HG03521 (cell line): ENCODE measurements at regions not wholly inside any gene's neighbourhood (a gene's known extent, or its start where the extent isn't known, plus 50 kb on each side); places are given as distances from the start of the nearest gene placed in this dataset.

Source experiments
- ATAC-seq: cut with Tn5 transposase; IDR thresholded peaks from one replicate; pipeline ENCODE4 v1.9.1; 2021; ENCODE audit warnings: mild to moderate bottlenecking, moderate library complexity; ENCODE audit not compliant: unreplicated experiment

DNA sequence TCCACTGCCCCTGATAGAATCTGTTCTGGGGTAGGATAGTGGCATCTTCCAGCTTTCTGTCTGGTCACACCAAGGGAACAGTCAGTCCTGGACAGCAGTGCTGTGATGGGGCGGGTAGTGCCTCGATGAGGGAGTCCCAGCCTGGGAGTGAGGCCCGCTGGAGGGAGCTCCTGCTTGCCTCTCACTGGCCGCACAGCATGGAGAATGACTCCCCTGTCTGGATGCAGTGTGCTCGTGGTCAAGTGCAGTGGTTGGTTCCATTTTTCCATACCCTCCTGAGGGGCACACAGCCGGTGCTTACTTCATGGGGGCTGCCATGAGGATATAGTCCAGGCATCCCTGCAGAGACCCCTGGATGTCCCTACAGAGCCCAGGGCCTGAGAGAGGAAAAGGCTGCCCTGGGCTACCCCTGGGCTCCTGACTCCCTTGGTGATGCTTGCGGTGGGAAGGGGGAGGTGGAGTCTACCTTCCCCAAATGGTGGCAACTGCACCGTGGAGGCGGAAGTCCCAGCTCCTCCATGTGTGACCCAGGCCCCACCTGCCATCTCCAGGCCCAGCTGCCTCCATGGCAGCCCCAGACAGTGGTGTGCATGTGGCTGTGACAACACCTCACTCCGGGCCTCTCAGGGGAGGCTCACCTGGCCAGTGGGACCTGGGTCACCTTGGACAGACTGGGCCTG lies 212.5 kb downstream of the GLI2 start:
- ATAC-seq, result no peak

DNA sequence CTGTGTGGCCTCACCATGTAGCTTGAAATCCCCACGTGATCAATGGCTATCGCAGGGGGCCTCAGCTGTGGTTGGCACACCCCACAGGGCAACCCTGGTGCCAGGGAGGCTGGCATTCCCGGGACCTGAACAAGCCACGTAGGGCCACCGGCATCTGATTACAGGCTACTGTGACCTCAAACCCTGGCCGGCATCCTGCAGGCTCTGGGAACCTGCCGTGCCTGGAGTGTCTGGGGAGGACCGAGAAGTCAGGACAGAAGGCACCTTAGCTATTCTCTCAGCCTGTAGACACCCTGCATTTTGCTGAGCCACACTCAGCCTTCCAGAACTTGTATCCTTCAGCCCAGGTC lies 213.0 kb downstream of the GLI2 start:
- no peak for ATAC-seq

DNA sequence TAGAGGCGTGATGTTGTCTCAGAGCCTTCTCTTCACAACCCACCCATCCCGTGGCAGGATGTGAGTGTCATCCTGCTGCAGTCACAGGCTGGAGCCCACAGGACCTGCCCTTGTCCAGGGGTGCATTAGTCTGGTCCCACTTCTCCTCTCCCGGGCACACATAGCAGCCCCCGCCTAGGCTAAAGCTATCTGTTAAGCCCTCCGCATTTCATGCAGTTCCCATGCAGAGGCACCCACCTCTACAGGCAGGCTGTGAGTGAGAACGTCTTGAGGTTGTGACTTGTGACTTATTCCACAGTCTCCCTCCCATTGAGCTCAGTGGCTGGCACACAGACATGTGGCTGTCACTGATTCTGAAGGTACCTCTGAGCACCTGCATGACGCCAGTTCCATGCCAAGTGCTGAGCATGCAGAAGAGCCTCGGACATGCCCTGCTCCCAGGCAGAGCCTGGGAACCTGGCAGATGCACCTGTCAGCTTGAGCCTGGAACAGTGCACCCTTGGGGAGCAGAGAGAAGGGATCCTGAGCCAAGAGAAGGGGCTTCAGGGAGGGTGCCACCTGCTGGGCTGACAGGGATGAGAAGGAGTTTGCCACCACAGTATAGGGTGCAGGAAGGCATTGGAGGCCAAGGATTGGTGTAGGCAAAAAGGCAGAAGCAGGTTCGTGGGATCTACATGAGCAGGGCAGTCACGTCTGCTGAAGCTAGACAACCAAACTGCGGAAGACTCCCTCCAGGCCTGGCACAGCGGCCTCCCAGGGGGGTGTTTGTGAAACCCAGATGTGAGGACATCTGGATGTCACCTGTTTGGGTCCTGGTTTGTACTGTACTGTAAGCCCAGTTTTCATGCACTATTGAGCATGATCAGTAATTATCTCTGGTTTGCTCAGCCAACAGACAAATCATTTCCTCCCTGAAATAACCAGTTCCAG lies 213.6 kb downstream of the GLI2 start:
- ATAC-seq, result no peak

DNA sequence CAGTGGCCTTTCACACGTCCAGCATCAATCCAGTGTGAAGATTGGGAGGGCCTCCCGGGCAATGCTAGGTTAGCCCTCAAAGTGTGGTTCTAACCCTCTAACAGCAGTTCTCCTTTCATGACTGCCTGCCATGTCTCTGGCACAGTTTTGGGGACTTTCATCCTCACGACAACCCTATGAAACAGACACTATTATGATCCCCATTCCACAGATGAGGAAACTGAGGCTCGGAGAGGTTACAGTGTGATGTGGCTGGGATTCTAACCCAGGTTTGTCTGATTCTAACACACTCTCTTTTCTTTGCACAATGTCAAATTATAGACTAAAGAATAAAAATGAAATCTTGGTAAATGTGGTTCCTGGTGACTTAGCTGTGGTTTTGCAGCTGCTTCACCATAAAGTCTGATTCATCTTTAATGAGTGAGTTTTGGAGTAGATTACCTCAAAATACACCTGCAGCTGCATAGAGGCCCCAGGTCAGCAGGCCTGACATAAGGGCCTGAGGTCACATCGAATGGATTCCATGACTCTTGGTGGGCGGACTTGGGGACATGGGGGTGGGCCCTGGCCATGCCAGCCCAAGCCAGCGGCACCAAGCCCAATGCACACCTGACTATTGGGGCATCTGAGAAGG lies 214.4 kb downstream of the GLI2 start:
- ATAC-seq, result no peak

DNA sequence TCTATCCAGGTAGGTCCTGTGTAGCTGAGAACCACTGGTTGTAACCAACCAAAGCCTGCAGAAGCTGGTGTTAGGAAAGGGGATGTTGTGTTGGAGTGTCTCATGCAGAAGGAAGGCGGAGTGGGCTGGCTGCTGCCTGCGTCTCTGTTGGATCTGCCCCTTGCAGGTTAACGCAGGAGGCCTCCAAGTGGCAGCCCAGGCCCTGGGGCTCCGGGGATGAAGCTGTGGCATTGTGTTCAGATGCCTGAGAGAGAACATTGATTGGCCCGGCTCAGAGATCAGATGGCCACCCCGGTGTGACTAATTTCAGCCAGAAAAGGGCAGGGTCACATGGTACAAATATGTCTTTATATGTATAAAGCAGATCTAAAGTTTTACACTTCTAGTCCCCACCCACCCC lies 216.0 kb downstream of the GLI2 start:
- no peak for ATAC-seq

DNA sequence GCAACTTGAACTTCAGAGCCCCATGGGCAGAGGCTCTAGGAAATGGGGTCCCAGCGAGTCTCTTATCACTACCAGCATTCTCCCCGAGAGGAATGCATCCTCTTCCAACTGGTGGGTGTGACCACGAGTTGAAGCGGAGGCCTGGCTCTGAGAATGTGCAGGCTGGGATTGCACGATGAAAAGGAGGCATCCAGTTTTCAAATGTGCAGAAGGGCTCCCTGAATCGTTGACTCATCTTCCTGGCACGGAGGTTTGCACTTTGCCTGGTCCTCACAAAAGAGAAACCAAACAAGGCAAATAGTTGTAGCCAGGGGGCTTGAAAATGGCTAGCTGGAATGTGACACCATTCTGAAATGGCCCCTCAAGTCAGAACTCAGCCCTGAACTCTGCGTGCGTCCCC lies 216.7 kb downstream of the GLI2 start:
- no peak for ATAC-seq

DNA sequence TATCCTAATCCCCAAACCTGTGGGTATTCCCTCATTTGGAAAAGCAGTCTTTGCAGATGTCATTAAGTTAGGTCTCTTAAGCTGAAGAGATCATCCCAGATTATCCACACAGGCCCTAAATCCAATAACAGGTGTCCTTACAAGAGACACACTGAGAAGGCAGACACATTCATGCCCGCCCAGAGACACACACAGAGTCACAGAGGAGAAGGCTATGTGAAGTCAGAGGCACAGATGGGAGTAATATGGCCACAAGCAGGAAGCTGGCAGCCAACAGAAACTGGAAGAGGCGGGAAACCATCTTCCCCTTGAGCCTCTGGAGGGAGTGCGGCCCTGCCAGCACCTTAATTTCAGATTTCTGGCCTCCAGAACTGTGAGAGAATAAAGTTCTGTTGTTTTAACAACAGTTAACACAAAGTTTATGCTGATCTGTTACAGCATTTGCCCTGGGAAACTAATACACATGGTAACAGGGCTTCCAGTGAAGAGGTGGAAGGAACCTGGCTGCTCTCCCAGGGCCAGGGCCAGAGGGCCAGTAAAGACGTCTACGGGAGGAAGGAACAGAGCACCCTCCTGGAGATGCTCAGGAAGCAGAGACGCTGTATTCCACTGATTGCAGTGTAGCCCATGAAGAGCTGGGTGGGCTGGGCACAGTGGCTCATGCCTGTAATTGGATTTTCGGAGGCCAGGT lies 217.5 kb downstream of the GLI2 start:
- no peak for ATAC-seq

DNA sequence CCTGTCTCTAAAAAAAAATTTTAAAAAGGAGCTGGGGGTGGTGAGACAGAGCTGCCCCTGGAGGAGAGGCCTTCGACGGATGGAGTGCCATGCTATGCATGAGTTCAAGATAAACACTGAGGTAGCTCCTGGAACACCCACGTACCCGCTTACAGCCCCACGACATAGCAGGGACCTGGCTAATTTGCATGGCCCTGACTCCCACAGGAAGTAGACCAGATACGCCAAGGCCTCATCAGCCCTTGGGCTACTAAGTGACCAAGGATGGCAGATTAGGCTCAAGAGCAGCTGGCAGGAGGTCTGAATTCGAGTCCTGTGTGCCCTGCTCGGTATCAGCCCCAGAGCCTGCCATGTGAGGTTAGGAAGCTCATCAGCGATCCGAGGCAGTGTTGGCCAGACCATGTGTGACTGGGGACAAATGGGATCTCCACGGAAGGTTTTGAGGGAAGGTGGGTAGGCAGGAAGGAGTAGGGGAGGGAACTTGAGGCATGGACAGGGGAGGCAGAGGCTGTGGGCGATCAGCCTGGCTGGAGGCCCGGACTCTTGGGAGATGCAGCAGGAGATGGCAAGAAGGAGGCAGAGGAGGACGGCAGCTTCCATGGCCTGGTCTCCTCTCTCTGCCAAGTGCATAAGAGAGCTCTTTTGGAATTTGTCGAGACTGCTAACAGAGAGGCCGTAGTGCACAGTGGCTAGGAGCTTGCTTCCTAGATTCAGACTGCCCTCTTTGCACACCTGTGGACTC lies 218.3 kb downstream of the GLI2 start:
- ATAC-seq, result no peak

DNA sequence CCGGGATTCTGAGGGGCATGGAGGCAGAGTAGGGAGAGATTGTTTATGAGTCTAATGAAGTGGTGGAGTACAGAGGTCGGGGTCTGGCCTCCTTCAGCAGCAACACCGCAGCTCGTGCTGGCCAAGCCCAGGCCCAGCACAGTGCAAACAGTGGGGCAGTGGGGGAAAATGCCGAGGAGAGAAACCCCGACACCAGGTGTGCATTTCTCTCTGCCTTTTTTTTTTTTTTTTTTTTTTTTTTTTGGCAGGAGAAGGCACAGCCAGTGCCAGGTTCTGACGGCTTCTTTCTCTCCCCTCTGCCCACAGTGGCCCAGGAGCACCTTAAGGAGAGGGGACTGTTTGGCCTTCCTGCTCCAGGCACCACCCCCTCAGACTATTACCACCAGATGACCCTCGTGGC lies 219.3 kb downstream of the GLI2 start:
- no peak for ATAC-seq

DNA sequence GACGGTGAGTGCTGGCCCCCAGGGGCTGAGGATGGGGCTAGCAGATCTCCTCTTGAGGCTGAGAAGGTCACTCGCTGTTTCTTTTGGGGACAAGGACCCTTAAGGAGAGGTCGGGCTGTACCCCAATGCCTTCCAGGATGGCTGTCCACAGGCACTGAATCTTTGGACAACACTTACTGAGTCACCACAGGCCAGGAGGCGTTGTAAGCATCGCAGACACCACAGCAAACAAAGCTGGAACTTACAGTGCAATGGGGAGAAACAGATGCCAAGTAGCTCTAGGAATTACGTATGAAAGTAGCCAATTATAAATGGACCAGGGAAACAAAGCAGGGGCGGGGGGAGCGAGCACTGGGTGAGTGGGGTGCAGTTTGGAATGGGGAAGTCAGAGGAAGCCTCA lies 219.8 kb downstream of the GLI2 start:
- no peak for ATAC-seq

DNA sequence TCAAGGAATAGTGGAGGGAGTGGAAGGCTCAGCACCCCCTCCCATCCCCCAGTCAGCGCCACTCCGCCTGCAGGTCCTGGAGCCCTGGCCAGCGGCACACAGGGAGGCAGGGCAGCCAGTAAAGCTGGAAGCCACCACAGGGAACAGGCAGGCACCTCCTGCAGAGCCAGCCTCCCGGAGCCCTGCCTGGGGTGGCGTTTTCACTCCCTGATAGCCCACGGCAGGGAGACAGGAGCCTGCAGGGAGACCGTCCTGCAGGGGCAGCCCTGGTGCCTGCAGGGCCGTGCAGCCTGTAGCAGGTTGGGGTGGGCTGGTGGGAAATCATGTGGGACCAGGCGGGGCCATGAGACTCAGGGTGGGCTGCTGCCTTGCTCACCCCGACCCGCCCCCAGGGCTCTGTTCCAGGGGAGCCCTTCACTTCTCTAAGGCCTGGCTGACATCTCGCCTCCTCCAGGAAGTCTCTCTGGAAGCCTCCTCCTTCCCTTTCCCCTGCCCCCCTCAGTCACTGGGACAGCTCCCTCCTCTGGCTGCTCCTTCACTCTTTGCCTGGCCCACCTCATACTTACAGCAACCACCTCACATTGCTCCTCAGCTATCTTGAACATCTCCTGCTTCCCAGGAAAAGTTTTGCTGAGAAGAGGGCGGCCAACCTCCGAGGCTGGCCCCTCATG lies 221.0 kb downstream of the GLI2 start:
- ATAC-seq, result no peak

DNA sequence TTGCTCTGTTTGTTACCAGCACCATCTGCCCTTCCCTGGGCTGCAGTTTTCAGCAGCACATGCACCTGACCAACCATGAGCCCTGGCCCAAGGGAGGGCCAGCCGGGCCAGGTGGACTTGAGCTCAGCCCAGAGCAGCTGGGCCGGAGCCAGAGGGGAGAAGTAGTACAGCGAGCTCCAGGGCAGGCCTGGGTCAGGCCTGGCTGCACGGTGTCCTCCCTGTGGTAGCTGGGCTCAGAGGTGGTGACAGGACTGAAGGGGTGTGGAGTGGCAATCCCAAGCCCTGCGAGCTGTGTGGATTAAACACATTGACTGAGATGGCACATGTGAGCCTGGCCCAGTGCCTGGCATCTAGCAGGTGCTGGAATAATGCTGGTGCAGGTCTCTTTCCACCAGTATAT lies 222.2 kb downstream of the GLI2 start:
- no peak for ATAC-seq

DNA sequence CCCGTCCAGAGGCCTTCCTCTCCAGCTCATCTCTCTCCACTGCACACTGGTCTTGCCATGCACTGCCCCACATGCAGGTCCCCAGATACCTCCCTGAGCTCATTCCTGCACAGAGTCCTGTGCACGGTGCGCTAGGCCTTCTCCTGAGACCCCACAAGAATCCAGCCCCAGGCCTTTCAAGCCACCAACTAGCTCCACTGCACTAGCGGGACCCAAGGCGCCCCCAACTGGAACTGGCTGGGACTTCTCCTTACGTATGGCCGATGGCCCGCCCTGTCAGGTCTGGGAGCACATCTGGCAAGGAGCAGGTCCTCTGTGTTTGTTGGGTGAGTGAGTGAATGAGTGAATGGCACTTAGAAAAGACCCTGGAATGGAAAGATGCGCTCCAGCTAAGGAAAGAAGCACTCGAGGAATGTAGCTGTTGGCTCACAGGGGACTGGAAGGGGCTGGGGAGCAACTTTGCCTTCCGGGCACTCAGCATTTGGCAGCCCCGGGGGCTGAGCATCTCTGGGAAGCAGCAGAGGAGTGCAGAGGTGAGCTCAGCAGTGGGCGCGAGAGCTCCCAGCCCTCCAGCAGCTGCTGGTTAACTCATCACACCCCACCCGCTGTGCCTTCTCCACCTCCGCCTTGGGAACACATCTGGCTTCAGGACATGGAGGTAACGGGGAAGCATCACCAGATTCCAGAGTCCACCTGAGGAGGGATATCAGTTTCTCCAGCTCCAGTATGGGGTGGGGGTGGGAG lies 223.1 kb downstream of the GLI2 start:
- no peak for ATAC-seq

DNA sequence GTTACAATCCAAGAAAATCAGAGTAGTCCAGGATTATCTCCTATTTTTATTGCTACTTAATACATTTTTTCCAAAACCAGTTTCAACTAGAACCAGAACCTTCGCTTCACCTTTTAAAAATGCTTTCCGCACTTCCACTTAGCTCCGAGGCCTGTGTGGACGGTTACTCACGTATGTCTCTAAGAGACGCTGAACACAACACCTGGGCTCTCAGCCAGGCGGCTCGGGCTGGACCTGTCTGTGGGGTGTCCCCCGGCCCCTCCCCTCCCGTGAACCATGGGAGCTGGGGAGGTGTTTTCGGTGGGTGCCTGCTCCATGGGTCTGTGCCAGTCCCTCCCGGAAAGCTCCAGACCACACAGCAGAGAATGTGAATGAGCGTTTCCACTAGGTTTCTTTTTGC lies 223.8 kb downstream of the GLI2 start:
- no peak for ATAC-seq

DNA sequence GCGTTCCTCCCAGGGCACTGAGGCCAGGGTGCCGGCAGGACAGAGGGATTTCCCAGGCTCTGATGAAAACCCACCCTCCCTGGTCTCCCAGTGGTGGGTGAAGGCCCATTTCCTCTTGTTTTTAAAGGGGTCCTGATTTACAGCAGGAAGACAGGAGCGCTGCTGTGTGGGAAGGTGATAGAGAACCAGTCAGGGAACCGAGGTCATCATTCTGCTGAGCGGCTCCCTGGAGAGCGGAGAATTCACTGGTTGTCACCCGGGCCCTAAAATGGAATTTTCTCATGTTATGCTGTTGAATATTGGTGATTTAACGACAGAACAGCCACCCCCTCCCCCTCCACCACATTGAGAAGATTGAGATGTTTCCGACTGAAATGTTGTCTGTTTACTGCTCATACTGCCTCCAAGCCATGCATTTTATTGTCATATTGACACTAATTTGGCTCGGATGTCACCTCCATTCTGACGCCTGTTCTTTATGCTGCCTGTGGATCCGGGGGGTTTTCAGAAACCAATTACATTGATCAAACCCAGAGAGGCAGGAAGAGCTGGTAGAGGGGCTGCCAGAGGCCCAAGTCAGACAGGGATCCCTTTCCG lies 225.2 kb downstream of the GLI2 start:
- no peak for ATAC-seq

DNA sequence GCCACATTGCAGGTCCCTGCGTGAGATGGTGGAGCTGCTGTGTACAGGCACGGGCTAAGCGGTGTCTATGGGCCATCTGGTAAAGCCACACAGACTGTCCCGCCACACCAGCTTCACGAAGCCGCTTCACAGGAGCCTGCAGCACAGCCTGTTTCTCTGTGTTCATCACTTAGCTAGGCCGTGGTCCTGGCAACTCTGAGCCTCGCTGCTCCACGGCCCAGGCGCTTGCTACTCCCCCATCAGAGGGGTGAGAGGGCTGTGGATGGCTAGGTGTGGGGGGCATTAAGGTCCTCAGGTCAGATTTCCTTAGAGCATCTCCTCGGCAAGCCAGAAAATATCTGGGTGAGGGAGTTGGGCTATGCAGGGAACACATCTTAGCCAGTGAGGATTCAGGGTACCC lies 225.7 kb downstream of the GLI2 start:
- no peak for ATAC-seq

DNA sequence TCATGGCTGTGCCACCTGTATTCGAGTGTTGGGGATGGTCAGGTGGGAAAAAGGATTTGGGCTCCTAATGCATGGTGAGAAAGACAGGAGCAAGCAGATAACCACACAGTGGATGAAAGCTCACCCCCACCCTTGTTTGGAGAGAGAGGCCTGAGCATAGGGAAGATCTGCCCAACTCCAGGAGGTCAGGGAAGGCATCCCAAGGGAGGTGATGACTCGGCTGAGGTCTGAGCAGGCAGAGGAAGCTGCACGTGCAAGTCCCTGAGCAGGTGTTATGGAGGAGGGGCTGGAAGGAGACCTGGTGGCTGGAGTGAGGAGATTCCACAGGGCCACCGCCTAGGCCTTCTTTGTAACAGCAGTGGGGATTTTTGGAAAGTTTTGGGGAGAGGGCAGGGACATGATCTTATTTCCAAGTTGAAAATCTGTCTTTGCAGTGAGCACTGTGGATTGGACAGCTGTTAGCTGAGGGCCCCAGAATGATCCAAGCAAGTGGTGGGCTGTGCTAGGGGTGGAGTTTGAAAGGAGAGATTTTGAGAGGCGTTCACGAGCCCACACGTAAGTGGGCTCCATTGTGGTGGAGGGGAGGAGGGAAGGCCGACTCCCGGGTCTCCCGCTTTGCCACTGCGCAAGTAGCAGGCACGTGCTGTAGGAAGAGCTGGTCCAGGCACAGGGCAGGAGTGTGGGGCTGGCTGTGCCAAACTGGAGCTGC lies 228.5 kb downstream of the GLI2 start:
- no peak for ATAC-seq

DNA sequence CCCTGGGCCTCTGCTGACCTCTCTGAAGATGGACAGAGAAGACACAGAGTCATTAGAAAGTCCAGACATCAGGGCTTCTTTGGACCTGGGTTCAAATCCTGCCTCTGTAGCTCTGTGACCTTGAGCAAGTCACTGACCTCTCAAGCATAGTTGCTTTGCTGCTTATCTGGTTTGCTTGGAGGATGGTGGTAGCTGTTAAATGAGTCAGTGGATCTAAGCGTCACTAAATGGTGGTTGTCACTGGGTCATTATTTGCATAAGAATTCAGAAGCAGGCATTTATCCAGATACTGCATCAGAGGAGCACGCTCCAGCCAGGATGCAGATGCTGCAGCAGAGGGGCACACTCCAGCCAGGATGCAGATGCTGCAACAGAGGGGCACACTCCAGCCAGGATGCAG lies 229.2 kb downstream of the GLI2 start:
- ATAC-seq, result no peak
